ENCODE measurements at regions not wholly inside any gene's neighbourhood (a gene's known extent, or its start where the extent isn't known, plus 50 kb on each side); places are given as distances from the start of the nearest gene placed in this dataset.
"Not testable (repeated sequence)": the region's sequence is repeated elsewhere in the genome, so short reads cannot be mapped to it uniquely, and the experiment has no call there.

- DNase-seq, result no peak
Measured at GRCh38 chr14:38973083-38973700, 129.8 kb downstream of the SEC23A start.

GRCh38 chr14:38972511-38972910 is 130.5 kb downstream of the SEC23A start:
- no peak for DNase-seq

GRCh38 chr14:38971258-38971921 is 131.6 kb downstream of the SEC23A start:
- DNase-seq, result no peak

GRCh38 chr14:38964630-38965029 is 138.4 kb downstream of the SEC23A start:
- DNase-seq, result no peak

GRCh38 chr14:38960946-38961531 is 142.0 kb downstream of the SEC23A start:
- DNase-seq, result no peak

GRCh38 chr14:38959021-38959420 is 144.0 kb downstream of the SEC23A start:
- DNase-seq, result no peak

- no peak for DNase-seq
Measured at GRCh38 chr14:38958589-38958988, 144.4 kb downstream of the SEC23A start.

- no peak for DNase-seq
Measured at GRCh38 chr14:38951451-38951850, 151.6 kb downstream of the SEC23A start.

- DNase-seq, result no peak
Measured at GRCh38 chr14:38950676-38951075, 152.4 kb downstream of the SEC23A start.

- DNase-seq, result no peak
Measured at GRCh38 chr14:38948576-38948975, 154.5 kb downstream of the SEC23A start.

GRCh38 chr14:38948171-38948570 is 154.9 kb downstream of the SEC23A start:
- DNase-seq, result no peak

- no peak for DNase-seq
Measured at GRCh38 chr14:38947343-38947742, 155.7 kb downstream of the SEC23A start.

GRCh38 chr14:38944691-38945090 is 158.3 kb downstream of the SEC23A start:
- no peak for DNase-seq

- no peak for DNase-seq
Measured at GRCh38 chr14:38941488-38941887, 161.5 kb downstream of the SEC23A start.

- DNase-seq, result not testable (repeated sequence)
Measured at GRCh38 chr14:38932653-38933000, 170.4 kb downstream of the SEC23A start.

- DNase-seq, result no peak
Measured at GRCh38 chr14:38931969-38932652, 170.9 kb downstream of the SEC23A start.

GRCh38 chr14:38930898-38931297 is 172.1 kb downstream of the SEC23A start:
- DNase-seq, result no peak

- no peak for DNase-seq
Measured at GRCh38 chr14:38930022-38930421, 173.0 kb downstream of the SEC23A start.

GRCh38 chr14:38929416-38929815 is 173.6 kb downstream of the SEC23A start:
- DNase-seq, result no peak

- not testable (repeated sequence) for DNase-seq
Measured at GRCh38 chr14:38921893-38922292, 181.1 kb downstream of the SEC23A start.

GRCh38 chr14:38915125-38915524 is 187.9 kb downstream of the SEC23A start:
- no peak for DNase-seq

- no peak for DNase-seq
Measured at GRCh38 chr14:38910092-38910491, 192.9 kb downstream of the SEC23A start.

- DNase-seq, result no peak
Measured at GRCh38 chr14:38904959-38905358, 198.1 kb downstream of the SEC23A start.

GRCh38 chr14:38901791-38902190 is 201.2 kb downstream of the SEC23A start:
- DNase-seq, result no peak
